BLaER1 treated with 17β-estradiol and CSF1 and Interleukin-3, amounts not matched to agents 10 nM and 100 nM (cell line): ENCODE measurements at regions not wholly inside any gene's neighbourhood (a gene's known extent, or its start where the extent isn't known, plus 50 kb on each side); places are given as distances from the start of the nearest gene placed in this dataset.

Source experiments
- H3K27ac ChIP-seq, 11 experiments: shearing (Covaris generic); formaldehyde crosslinking; 2 replicates each; pipeline ENCODE4 v1.8.1; 2022
- H3K27me3 ChIP-seq, 11 experiments: shearing (Covaris generic); formaldehyde crosslinking; 2 replicates each; pipeline ENCODE4 v1.8.1; 2022
- H3K36me3 ChIP-seq, 11 experiments: shearing (Covaris generic); formaldehyde crosslinking; 2 replicates each; pipeline ENCODE4 v1.8.1; 2022
- H3K4me1 ChIP-seq, 10 experiments: shearing (Covaris generic); formaldehyde crosslinking; 2 replicates each; pipeline ENCODE4 v1.8.1; 2022
- H3K4me2 ChIP-seq, 11 experiments: shearing (Covaris generic); formaldehyde crosslinking; 2 replicates each; pipeline ENCODE4 v1.8.1; 2022
- H3K4me3 ChIP-seq, 10 experiments: shearing (Covaris generic); formaldehyde crosslinking; 2 replicates each; pipeline ENCODE4 v1.8.1; 2022
- H3K9ac ChIP-seq, 11 experiments: shearing (Covaris generic); formaldehyde crosslinking; 2 replicates each; pipeline ENCODE4 v1.8.1; 2022
- H3K9me3 ChIP-seq, 11 experiments: shearing (Covaris generic); formaldehyde crosslinking; replicated peaks in 1 of 11; 2 replicates each; pipeline ENCODE4 v1.8.1; 2022
- H4K20me1 ChIP-seq, 11 experiments: shearing (Covaris generic); formaldehyde crosslinking; 2 replicates each; pipeline ENCODE4 v1.8.1; 2022
- Cebpa-rat ChIP-seq, 11 experiments: shearing (Covaris generic); IDR thresholded peaks; 2 replicates each; pipeline ENCODE4 v1.8.1; 2022

- H3K27ac ChIP-seq, result no peak overlapping the region
- no peak overlapping the region for H3K9ac ChIP-seq
- peak overlapping the region in 4 of 11 experiments; percentile 21 to 49 (median 32); a peak in 7 of 22 replicates for H3K4me2 ChIP-seq
- no peaks in the 10 kb centered on the region for H3K36me3 ChIP-seq
- peaks cover 11 to 19% (median 15%) of the 10 kb centered on the region in 11 experiments for H3K9me3 ChIP-seq
- H3K27me3 ChIP-seq, result peaks cover 2 to 12% (median 4%) of the 10 kb centered on the region in 11 experiments
- peaks cover 0 to 11% (median 2%) of the 10 kb centered on the region in 10 experiments; a peak in 13 of 20 replicates for H3K4me1 ChIP-seq
- TF ChIP-seq Cebpa-rat (IDR thresholded peaks at IDR 0.05), result no peak
- H4K20me1 ChIP-seq, result peaks cover 0 to 2% (median 0%) of the 10 kb centered on the region in 11 experiments; a peak in 3 of 22 replicates
- H3K4me3 ChIP-seq, result no peak overlapping the region
These were observed 80.4 kb upstream of the TARDBP start for GRCh38 chr1:10932088-10932487.

- H3K9me3 ChIP-seq, result peaks cover under 1 to 4% (median 2%) of the 10 kb centered on the region in 11 experiments; a peak in 17 of 22 replicates
- TF ChIP-seq Cebpa-rat (IDR thresholded peaks at IDR 0.05), result no peak
- peaks cover 0 to 29% (median 18%) of the 10 kb centered on the region in 10 experiments; a peak in 15 of 20 replicates for H3K4me1 ChIP-seq
- H4K20me1 ChIP-seq, result peaks cover 0 to 24% (median 10%) of the 10 kb centered on the region in 11 experiments; a peak in 10 of 22 replicates
- H3K36me3 ChIP-seq, result no peaks in the 10 kb centered on the region
- no peak overlapping the region for H3K9ac ChIP-seq
- H3K4me3 ChIP-seq, result no peak overlapping the region
- H3K27ac ChIP-seq, result no peak overlapping the region
- H3K4me2 ChIP-seq, result no peak overlapping the region
- peaks cover 24 to 34% (median 26%) of the 10 kb centered on the region in 11 experiments for H3K27me3 ChIP-seq
These were observed 78.2 kb upstream of the TARDBP start for GRCh38 chr1:10934150-10934818.

GRCh38 chr1:10935246-10935645 lies 77.2 kb upstream of the TARDBP start:
- Histone ChIP-seq H3K9ac (no peak overlapping the region), H3K36me3 (no peaks in the 10 kb centered on the region), H3K4me3 (no peak overlapping the region), H4K20me1 (peaks cover 0 to 30% (median 10%) of the 10 kb centered on the region in 11 experiments; a peak in 10 of 22 replicates), H3K4me1 (peaks cover 7 to 39% (median 27%) of the 10 kb centered on the region in 10 experiments), H3K27ac (no peak overlapping the region), H3K9me3 (no peaks in the 10 kb centered on the region), H3K27me3 (peaks cover 29 to 43% (median 34%) of the 10 kb centered on the region in 11 experiments), H3K4me2 (no peak overlapping the region)
- no peak for TF ChIP-seq Cebpa-rat (IDR thresholded peaks at IDR 0.05)

- no peak for TF ChIP-seq Cebpa-rat (IDR thresholded peaks at IDR 0.05)
- Histone ChIP-seq H3K4me3 (no peak overlapping the region), H3K4me1 (peaks cover 11 to 44% (median 32%) of the 10 kb centered on the region in 10 experiments), H3K27ac (no peak overlapping the region), H3K36me3 (no peaks in the 10 kb centered on the region), H4K20me1 (peaks cover 0 to 35% (median 10%) of the 10 kb centered on the region in 11 experiments; a peak in 13 of 22 replicates), H3K27me3 (peaks cover 29 to 48% (median 38%) of the 10 kb centered on the region in 11 experiments), H3K4me2 (no peak overlapping the region), H3K9me3 (no peaks in the 10 kb centered on the region), H3K9ac (no peak overlapping the region)
These were observed 76.7 kb upstream of the TARDBP start for GRCh38 chr1:10935724-10936123.

GRCh38 chr1:10936998-10937901 lies 75.2 kb upstream of the TARDBP start:
- Histone ChIP-seq H4K20me1 (peaks cover 0 to 40% (median 15%) of the 10 kb centered on the region in 11 experiments; a peak in 13 of 22 replicates), H3K27me3 (peaks cover 29 to 58% (median 40%) of the 10 kb centered on the region in 11 experiments), H3K4me1 (peaks cover 16 to 50% (median 42%) of the 10 kb centered on the region in 10 experiments), H3K4me3 (no peak overlapping the region), H3K27ac (no peak overlapping the region), H3K36me3 (no peaks in the 10 kb centered on the region), H3K9ac (no peak overlapping the region), H3K4me2 (peak overlapping the region in 8 of 11 experiments; percentile 16 to 80 (median 64); a peak in 15 of 22 replicates), H3K9me3 (no peaks in the 10 kb centered on the region)
- TF ChIP-seq Cebpa-rat (IDR thresholded peaks at IDR 0.05), result no peak

GRCh38 chr1:10938741-10939417 lies 73.6 kb upstream of the TARDBP start:
- Histone ChIP-seq H3K27ac (no peak overlapping the region), H4K20me1 (peaks cover 0 to 40% (median 15%) of the 10 kb centered on the region in 11 experiments; a peak in 13 of 22 replicates), H3K36me3 (no peaks in the 10 kb centered on the region), H3K4me2 (peak overlapping the region in 6 of 11 experiments; percentile 74 to 92 (median 83); a peak in 12 of 22 replicates), H3K4me1 (peaks cover 17 to 52% (median 44%) of the 10 kb centered on the region in 10 experiments), H3K27me3 (peaks cover 38 to 67% (median 49%) of the 10 kb centered on the region in 11 experiments), H3K9ac (peak overlapping the region in 2 of 11 experiments; percentile 35 to 60; a peak in 1 of 22 replicates), H3K4me3 (no peak overlapping the region), H3K9me3 (no peaks in the 10 kb centered on the region)
- no peak for TF ChIP-seq Cebpa-rat (IDR thresholded peaks at IDR 0.05)

- Histone ChIP-seq H3K27me3 (peaks cover 47 to 77% (median 58%) of the 10 kb centered on the region in 11 experiments), H4K20me1 (peaks cover 0 to 40% (median 15%) of the 10 kb centered on the region in 11 experiments; a peak in 13 of 22 replicates), H3K4me2 (peak overlapping the region; percentile 70 to 92 (median 81)), H3K9me3 (no peaks in the 10 kb centered on the region), H3K4me3 (peak overlapping the region in 7 of 10 experiments; percentile 0 to 46 (median 15); a peak in 6 of 20 replicates), H3K9ac (peak overlapping the region; percentile 1 to 69 (median 30); a peak in 16 of 22 replicates), H3K36me3 (no peaks in the 10 kb centered on the region), H3K4me1 (peaks cover 24 to 60% (median 53%) of the 10 kb centered on the region in 10 experiments), H3K27ac (peak overlapping the region in 6 of 11 experiments; percentile 5 to 53 (median 28); a peak in 8 of 22 replicates)
- no peak for TF ChIP-seq Cebpa-rat (IDR thresholded peaks at IDR 0.05)
These were observed 72.6 kb upstream of the TARDBP start for GRCh38 chr1:10939654-10940450.
